Astrocyte (in vitro differentiated cells and primary cell): ENCODE measurements at regions not wholly inside any gene's neighbourhood (a gene's known extent, or its start where the extent isn't known, plus 50 kb on each side); places are given as distances from the start of the nearest gene placed in this dataset.

Experiments
- DNase-seq: peaks from one replicate; pipeline ENCODE4 v3.0.0-alpha.2; 2010; ENCODE audit warnings: low read depth
- FAIRE-seq: peaks from 2 replicates; lab custom pipeline; 2011; peaks lifted over from hg19 to GRCh38; lab: Jason Lieb, UNC
- H2AFZ ChIP-seq: 2 replicates; pipeline ENCODE4 v1.6.0; 2012; ENCODE audit warnings: low read depth, low read length, inconsistent platforms
- H3K27ac ChIP-seq: 2 replicates; pipeline ENCODE4 v1.5.1; 2011; ENCODE audit warnings: low read depth, low read length, inconsistent platforms
- H3K27me3 ChIP-seq: 2 replicates; pipeline ENCODE4 v1.6.0; 2011; ENCODE audit warnings: low read length, inconsistent platforms; ENCODE audit not compliant: insufficient read depth
- H3K36me3 ChIP-seq: 2 replicates; pipeline ENCODE4 v1.5.1; 2011; ENCODE audit warnings: low read length, inconsistent platforms; ENCODE audit not compliant: insufficient read depth
- H3K4me1 ChIP-seq: 2 replicates; pipeline ENCODE4 v1.5.1; 2011; ENCODE audit warnings: low read length, inconsistent platforms; ENCODE audit not compliant: insufficient read depth
- H3K4me2 ChIP-seq: 2 replicates; pipeline ENCODE4 v1.6.0; 2012; ENCODE audit warnings: low read length, inconsistent platforms
- H3K4me3 ChIP-seq: 2 replicates; pipeline ENCODE4 v1.5.1; 2011; ENCODE audit warnings: low read depth, mild to moderate bottlenecking, low read length, inconsistent platforms; ENCODE audit not compliant: insufficient read depth
- H3K79me2 ChIP-seq: 2 replicates; pipeline ENCODE4 v1.6.0; 2012; ENCODE audit warnings: mild to moderate bottlenecking, low read length, inconsistent platforms; ENCODE audit not compliant: insufficient read depth
- H3K9ac ChIP-seq: 2 replicates; pipeline ENCODE4 v1.6.0; 2012; ENCODE audit warnings: mild to moderate bottlenecking, low read length, inconsistent platforms
- H3K9me3 ChIP-seq: 2 replicates; pipeline ENCODE4 v1.5.1; 2012; ENCODE audit warnings: low read depth, mild to moderate bottlenecking, low read length, inconsistent platforms; ENCODE audit not compliant: insufficient read depth
- H4K20me1 ChIP-seq: 2 replicates; pipeline ENCODE4 v1.6.0; 2012; ENCODE audit warnings: low read length, inconsistent platforms; ENCODE audit not compliant: insufficient read depth
- H3K27ac Mint-ChIP-seq: one replicate; pipeline ENCODE4 v1.8.0; 2021; ENCODE audit warnings: mild to moderate bottlenecking, mixed read lengths; ENCODE audit not compliant: unreplicated experiment
- H3K27me3 Mint-ChIP-seq: one replicate; pipeline ENCODE4 v1.8.0; 2021; ENCODE audit warnings: low read depth, mixed read lengths; ENCODE audit not compliant: unreplicated experiment
- H3K36me3 Mint-ChIP-seq: one replicate; pipeline ENCODE4 v1.8.0; 2021; ENCODE audit warnings: low read depth, mixed read lengths; ENCODE audit not compliant: unreplicated experiment
- H3K4me1 Mint-ChIP-seq: one replicate; pipeline ENCODE4 v1.8.0; 2021; ENCODE audit warnings: low read depth, mixed read lengths; ENCODE audit not compliant: unreplicated experiment
- H3K4me3 Mint-ChIP-seq: one replicate; pipeline ENCODE4 v1.8.0; 2021; ENCODE audit warnings: mild to moderate bottlenecking, moderate library complexity, mixed read lengths; ENCODE audit not compliant: unreplicated experiment
- H3K9me3 Mint-ChIP-seq: one replicate; pipeline ENCODE4 v1.8.0; 2021; ENCODE audit warnings: mild to moderate bottlenecking, mixed read lengths; ENCODE audit not compliant: unreplicated experiment
- CTCF ChIP-seq: IDR thresholded peaks from 2 replicates; pipeline ENCODE4 v1.5.1; 2011; ENCODE audit warnings: low read depth, mild to moderate bottlenecking, inconsistent platforms, low read length, moderate library complexity; ENCODE audit not compliant: insufficient read depth
- EZH2 ChIP-seq: IDR thresholded peaks from 2 replicates; pipeline ENCODE4 v1.6.1; 2012; ENCODE audit warnings: mild to moderate bottlenecking, low read length, inconsistent platforms; ENCODE audit not compliant: insufficient read depth

- Histone ChIP-seq H3K4me2 (no peak overlapping the region), H3K4me3 (no peak overlapping the region), H3K9me3 (no peaks in the 10 kb centered on the region), H3K27me3 (no peaks in the 10 kb centered on the region), H3K36me3 (no peaks in the 10 kb centered on the region), H3K27ac (no peak overlapping the region), H4K20me1 (no peaks in the 10 kb centered on the region), H3K79me2 (no peaks in the 10 kb centered on the region), H2AFZ (no peak overlapping the region), H3K9ac (no peak overlapping the region), H3K4me1 (no peaks in the 10 kb centered on the region)
- H3K27ac Mint-ChIP-seq: no peak overlapping the region
- H3K4me3 Mint-ChIP-seq: no peak overlapping the region
- H3K9me3 Mint-ChIP-seq: peaks cover 5% of the 10 kb centered on the region
- TF ChIP-seq CTCF: no peak
- TF ChIP-seq EZH2: no peak
- DNase-seq (no peak), FAIRE-seq (no peak)
- H3K27me3 Mint-ChIP-seq: no peaks in the 10 kb centered on the region
- no peaks in the 10 kb centered on the region for H3K36me3 Mint-ChIP-seq
- H3K4me1 Mint-ChIP-seq: no peaks in the 10 kb centered on the region
Observed at GRCh38 chr1:83548311-83548710, 450.6 kb downstream of the TTLL7 start.

DNA sequence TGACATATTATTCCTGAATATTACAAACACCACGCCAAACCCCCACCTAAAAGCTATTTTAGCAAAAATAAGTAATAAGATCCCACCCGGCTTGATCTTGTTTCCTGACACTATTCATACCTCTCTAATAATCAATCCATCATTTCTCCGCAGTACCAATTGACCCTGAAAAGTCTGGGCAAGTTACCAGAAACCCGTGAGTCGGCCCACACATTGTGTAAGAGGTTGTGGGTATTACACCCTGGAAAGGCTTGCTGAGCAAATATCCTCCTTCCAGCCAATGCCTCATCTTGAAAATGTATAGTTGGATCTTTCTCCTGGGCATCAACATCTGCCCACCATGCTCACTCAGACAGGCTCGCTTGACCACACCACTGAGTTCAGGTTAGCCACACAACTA lies 451.0 kb downstream of the TTLL7 start:
- Histone ChIP-seq H3K27me3 (no peaks in the 10 kb centered on the region), H3K4me1 (no peaks in the 10 kb centered on the region), H3K4me3 (no peak overlapping the region), H3K4me2 (no peak overlapping the region), H3K79me2 (no peaks in the 10 kb centered on the region), H3K9ac (no peak overlapping the region), H3K36me3 (no peaks in the 10 kb centered on the region), H3K27ac (no peak overlapping the region), H3K9me3 (no peaks in the 10 kb centered on the region), H4K20me1 (no peaks in the 10 kb centered on the region), H2AFZ (no peak overlapping the region)
- no peaks in the 10 kb centered on the region for H3K27me3 Mint-ChIP-seq
- H3K4me3 Mint-ChIP-seq: no peak overlapping the region
- TF ChIP-seq CTCF (no peak), EZH2 (no peak)
- FAIRE-seq: no peak
- H3K4me1 Mint-ChIP-seq: no peaks in the 10 kb centered on the region
- H3K27ac Mint-ChIP-seq: no peak overlapping the region
- no peaks in the 10 kb centered on the region for H3K36me3 Mint-ChIP-seq
- peaks cover 5% of the 10 kb centered on the region for H3K9me3 Mint-ChIP-seq
- DNase-seq: peak; percentile 21

- H3K4me1 Mint-ChIP-seq: no peaks in the 10 kb centered on the region
- no peaks in the 10 kb centered on the region for H3K4me1 ChIP-seq
- H3K36me3 Mint-ChIP-seq: no peaks in the 10 kb centered on the region
Observed at GRCh38 chr1:83546874-83547273, 452.1 kb downstream of the TTLL7 start.

More at GRCh38 chr1:83546874-83547273, 452.1 kb downstream of the TTLL7 start:
- no peaks in the 10 kb centered on the region for H3K9me3 ChIP-seq
- peaks cover 5% of the 10 kb centered on the region for H3K9me3 Mint-ChIP-seq
- H4K20me1 ChIP-seq: no peaks in the 10 kb centered on the region
- FAIRE-seq (no peak), DNase-seq (peak; percentile 14)
- H3K27me3 Mint-ChIP-seq: no peaks in the 10 kb centered on the region
- TF ChIP-seq EZH2: no peak
- TF ChIP-seq CTCF: no peak
- H3K79me2 ChIP-seq: no peaks in the 10 kb centered on the region
- H3K4me3 ChIP-seq: no peak overlapping the region
- no peak overlapping the region for H3K9ac ChIP-seq
- H3K36me3 ChIP-seq: no peaks in the 10 kb centered on the region
- no peak overlapping the region for H3K4me2 ChIP-seq
- H2AFZ ChIP-seq: no peak overlapping the region
- H3K27ac Mint-ChIP-seq: no peak overlapping the region
- H3K4me3 Mint-ChIP-seq: no peak overlapping the region
- no peak overlapping the region for H3K27ac ChIP-seq
- no peaks in the 10 kb centered on the region for H3K27me3 ChIP-seq
